ENCODE measurements at regions not wholly inside any gene's neighbourhood (a gene's known extent, or its start where the extent isn't known, plus 50 kb on each side); places are given as distances from the start of the nearest gene placed in this dataset.

DNA sequence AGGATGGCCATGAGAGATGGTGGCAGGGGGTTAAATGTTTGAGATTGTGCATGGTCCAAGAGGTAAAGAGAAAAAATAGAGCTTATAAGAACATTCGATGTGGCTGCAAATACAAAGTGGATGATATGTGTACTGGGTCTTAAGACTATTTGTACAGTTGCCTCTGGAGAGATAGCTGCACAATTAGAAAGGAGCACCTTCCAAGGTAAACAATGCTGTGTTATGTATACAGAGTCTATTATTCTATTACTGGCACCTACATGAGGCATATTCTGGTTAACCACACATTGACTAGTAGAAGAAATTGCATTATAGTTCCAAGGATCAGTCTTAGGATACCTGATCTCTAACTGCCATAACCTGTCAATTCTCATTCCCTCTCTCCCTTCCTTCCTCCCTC lies 238.0 kb upstream of the FOXN3 start:
- no peak for TF ChIP-seq POLR2A (IDR thresholded peaks at IDR 0.05)
- TF ChIP-seq, protein P1, sequence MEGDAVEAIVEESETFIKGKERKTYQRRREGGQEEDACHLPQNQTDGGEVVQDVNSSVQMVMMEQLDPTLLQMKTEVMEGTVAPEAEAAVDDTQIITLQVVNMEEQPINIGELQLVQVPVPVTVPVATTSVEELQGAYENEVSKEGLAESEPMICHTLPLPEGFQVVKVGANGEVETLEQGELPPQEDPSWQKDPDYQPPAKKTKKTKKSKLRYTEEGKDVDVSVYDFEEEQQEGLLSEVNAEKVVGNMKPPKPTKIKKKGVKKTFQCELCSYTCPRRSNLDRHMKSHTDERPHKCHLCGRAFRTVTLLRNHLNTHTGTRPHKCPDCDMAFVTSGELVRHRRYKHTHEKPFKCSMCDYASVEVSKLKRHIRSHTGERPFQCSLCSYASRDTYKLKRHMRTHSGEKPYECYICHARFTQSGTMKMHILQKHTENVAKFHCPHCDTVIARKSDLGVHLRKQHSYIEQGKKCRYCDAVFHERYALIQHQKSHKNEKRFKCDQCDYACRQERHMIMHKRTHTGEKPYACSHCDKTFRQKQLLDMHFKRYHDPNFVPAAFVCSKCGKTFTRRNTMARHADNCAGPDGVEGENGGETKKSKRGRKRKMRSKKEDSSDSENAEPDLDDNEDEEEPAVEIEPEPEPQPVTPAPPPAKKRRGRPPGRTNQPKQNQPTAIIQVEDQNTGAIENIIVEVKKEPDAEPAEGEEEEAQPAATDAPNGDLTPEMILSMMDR (IDR thresholded peaks at IDR 0.05), result no peak
- TF ChIP-seq POLR2AphosphoS5 (IDR thresholded peaks at IDR 0.05; ENCODE audit: insufficient read depth in 1 of 2, low read depth in 1 of 2), result no peak

Measured in vagina (tissue), 2 donors.